Right lung (tissue), 2 donors: ENCODE measurements at regions not wholly inside any gene's neighbourhood (a gene's known extent, or its start where the extent isn't known, plus 50 kb on each side); places are given as distances from the start of the nearest gene placed in this dataset.

Source experiments
- DNase-seq, 2 donors: peaks; one replicate each; pipeline ENCODE4 v3.0.0-alpha.2; 2013

DNA sequence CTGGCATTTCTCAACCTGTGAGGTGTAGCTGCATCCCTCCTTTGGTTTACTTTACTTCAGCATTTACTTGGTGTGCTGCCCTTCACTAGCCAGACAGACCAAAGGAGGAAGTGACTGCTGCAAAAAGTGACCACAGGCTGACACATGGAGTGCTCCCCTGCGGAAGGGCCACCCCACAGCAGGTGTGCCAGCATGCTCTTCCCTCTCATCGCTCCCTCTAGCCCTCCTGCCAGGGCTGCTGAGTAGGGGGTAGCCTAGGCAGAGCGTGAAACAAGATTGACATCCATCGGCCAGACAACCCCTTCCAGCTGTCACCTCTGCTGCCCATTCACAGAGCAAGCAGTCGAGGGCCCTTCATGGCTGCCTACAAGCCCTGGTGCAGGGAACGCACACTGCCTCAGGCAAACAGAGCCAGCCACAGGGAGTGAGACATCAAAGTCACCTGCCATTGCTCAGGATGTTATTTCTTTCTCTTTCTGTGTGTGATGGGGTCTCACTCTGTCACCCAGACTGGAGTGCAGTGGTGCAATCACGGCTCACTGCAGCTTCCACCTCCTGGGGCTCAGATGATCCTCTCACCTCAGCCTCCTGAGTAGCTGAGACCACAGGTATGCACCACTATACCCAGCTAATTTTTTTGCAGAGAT is 102.0 kb upstream of the RPS6KA2 start:
- DNase-seq: no peak

DNA sequence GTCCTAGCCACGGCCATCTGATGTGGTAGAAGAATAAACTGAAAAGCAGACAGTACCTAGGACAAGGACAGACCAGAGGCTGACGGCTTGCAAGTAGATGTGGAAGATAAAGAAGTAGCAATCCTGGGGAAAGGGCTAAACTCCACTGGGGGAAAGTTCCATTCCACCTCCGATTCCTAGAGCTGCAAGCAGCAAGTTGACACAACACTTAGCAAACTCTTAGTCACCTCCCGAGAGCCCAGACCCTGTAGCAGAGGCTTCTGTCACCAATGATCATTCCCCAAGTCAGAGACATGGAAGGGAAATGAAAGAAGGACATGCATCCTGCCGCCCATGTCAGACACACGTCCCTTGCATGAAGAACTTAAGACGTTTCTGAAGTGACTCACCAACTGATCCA is 99.2 kb upstream of the RPS6KA2 start:
- DNase-seq: no peak

DNA sequence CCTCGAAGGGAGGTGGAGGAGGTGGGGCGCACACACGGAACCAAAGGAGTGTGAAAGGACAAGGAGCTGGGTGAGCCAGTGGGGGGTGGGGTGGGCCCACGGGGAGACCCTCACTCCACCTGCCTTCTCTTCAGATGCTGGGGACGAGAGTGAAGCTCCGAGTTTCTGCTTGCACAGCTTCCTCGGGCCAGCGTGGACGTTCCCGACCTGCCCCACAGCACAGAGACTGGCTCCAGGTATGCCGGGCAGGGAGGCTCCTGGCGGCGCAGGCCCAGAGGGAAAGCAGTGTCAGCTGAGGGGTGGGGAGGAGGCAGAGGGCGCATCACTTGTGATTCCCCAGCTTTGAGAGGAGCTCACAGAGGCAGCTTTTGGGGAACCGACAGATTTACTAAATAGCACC is 98.5 kb upstream of the RPS6KA2 start:
- no peak for DNase-seq

DNA sequence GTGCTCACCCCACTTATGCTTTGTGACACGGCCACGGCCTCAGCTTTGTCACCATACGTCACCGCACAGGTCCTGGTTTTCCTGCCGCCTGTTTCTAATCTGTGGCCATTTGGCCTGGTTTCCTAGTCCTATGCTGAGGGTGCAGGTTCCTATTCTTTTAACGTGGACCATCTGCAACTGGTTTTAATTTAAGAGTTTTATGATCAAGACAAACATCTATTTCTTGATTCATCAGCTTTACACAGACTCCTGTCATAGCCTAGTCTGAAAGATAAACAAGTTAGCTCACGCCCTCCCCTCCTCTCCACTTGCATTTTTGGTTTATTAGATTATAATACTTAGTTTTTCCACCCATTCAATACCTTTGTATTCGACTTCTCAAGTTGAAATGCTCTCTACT is 97.5 kb upstream of the RPS6KA2 start:
- no peak for DNase-seq

DNA sequence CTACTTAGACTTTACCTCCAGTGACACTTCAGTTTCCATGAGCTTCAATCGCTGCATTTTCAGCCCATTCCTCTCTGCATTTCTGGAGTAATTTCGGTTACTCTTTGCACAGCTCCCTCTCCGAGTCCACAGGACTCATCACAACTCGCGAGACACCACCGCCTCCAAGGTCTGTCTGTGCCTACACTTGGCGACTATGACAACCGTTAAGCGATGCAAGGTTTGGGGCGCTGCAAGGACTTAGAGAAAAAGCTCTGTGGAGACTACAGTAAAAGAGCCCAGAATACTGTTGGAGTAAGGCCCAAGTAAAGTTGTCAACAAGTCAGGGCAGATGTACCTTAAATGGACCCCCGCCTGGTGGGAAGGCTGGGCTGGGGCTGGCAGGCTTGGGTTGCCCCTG is 95.7 kb upstream of the RPS6KA2 start:
- no peak for DNase-seq

DNA sequence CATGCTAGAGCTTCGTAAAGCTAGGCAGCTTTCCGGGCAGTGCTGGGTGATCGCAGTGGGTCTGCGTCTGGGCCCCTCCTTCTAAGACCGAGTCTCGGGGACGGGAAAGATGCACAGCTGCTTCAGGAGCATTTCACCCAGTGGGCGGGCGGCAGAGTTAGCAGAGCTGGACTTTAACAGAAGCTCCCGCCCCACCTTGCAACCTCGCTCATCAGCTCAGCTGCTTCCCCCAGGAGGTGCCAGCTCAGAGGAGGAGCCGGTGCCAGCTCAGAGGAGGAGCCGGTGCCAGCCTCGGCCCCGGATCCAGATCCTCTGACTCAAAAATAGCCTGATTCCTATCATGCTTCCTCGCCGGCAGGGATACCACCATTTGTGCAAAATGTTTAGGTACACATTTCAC is 94.5 kb upstream of the RPS6KA2 start:
- DNase-seq: no peak

DNA sequence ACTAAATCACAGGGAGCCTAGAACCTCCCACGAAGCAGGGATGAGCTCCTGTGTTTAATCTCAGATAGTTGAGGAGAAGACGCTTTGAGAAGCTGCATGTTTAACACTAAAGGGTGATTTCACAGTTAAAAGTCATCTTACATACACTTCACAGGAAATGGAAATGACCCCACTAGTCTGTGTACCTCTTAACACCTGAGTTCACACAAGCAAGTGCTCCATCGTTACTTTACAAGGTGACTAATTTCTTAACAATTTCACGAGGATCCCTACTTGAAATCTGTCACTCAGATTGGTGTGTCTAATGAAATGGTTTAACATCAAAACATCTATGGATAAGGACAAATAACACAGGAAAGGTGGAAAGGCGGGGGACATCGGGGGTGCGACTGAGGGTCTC is 93.8 kb upstream of the RPS6KA2 start:
- no peak for DNase-seq

DNA sequence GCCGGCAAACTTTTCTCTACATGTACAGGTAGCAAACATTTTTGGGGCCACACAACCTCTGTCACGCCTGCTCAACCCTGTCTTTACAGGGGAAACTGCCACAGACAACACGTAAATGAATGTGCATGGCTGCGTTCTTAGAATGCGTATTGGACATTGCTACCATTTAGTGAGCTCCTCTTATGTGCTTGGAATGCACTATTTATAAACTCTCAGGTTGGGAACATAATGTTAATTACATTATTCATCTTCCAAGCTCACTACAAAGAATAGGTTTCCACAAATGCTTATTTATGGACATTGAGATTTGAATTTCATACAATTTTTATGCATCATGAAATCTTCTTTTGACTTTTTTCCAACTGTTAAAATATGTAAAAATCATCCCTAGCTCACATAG is 92.0 kb upstream of the RPS6KA2 start:
- no peak for DNase-seq

DNA sequence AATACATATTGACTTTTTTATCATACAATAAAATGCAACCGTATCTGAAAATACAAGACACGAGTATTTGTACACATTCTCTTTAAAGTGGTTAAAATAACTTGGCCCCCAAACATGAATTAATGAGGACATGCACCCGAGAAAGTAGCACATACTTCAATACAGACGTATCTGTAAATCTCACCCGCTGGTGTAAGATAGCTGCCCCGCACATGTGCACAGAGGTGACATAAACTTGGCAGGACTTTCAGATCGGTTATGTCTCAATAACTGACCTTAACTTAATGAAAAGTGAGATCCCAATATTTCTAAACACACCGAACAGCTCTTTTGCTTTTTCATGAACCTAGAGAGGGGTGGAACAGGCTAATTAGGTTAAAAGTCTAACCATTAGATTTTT is 91.5 kb upstream of the RPS6KA2 start:
- no peak for DNase-seq

DNA sequence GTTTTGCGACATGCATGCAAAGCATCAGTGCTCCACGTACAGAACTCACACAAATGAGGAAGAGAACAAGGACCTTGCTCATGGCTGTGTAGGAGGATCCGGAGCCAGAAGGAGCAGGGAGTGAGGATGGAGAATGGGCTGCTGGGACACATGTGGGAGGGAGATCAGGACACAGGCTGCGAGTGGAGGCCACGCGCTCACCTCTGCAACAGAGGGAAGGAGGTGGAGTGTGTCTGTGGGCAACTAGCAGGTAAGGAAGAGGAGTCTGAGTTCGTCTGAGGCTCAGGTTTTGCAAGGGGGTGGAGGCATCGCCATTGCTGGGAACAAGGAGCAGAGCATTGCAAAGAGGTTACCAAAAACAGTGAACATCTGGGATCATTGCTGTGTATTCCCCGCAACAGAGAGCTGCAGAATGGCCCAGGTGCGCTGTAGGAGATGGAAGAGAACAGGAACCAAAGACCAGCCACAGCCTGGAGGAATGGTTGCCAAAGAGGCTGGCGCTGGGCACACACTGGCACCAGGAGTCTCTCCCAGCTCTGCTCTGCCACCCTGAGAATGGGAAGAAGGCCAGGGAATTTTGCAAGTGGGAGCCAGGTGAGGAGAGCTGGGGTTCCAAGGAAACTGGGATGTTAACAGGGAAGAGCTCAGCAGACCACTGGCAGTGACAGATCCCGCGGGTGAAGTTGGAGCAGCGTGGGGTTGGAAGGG is 90.0 kb upstream of the RPS6KA2 start:
- no peak for DNase-seq

DNA sequence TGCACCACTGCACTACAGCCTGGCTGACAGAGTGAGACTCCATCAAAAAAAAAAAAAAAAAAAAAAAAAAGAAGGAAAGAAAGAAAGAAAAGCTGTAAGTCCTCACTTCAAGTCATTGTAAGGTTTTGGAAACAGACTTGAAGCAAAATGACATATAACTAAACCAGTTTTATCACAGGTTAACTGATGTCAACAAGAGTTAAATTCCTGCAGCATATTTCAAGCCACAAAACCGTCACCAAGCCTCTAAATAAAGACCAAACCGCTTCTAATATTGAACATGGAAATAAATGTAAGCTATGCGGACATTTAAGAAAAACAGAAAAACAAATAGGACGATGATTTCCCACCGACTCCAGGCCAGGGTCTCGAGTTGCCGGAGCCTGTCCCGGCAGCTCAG is 88.9 kb upstream of the RPS6KA2 start:
- no peak for DNase-seq

DNA sequence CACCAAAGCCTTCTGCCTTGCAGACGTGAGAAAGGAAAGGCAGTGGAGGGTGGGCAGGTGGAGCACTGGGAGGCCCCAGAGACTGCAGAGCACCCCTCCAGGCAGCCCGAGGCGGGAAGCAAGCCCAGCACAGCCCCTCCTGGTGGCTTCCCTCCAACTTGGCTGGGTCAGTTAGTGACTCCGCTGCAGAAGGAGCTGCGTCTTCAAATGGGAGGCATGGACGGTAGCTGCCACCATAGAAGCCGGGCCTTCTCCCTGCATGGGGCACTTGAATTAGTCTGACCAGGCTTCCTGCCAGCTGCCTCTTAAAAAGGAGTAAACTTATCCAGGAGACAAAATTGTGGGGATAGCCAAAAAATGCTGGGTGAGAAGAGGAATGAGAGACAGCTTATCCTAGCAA is 88.0 kb upstream of the RPS6KA2 start:
- no peak for DNase-seq

DNA sequence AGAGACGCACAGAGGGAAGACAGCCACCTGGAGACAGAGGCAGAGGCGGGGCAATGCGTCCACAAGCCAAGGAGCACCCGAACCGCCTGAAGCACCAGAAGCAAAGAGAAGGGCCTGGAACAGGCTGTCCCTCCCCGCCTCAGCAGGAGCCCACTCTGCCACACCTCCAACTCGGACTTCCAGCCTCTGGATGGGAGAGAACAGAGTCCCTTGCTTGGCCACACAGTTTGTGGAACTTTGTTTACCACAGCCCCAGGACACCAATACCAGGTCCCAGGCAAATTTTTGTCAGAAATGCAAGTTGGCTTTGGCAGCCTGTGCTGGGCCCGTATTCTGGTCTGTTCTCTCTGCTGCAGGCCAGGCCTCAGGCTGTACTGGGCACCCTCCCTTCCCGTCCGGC is 87.5 kb upstream of the RPS6KA2 start:
- no peak for DNase-seq

DNA sequence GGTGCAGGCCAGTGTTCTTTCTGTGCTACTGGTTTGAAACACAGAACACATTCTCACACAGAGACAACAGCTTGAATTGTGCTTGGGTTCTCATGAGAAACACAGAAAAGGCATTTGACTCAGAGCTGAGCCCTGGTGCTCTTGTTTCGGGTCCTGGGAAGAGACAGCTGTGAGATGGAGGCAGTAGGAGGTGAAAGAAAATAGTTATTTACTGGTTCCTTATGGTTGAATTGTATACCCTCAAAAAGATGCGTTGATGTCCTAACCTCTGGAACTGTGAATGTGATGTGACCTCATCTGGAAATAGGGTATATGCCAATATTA is 87.1 kb upstream of the RPS6KA2 start:
- DNase-seq: no peak

DNA sequence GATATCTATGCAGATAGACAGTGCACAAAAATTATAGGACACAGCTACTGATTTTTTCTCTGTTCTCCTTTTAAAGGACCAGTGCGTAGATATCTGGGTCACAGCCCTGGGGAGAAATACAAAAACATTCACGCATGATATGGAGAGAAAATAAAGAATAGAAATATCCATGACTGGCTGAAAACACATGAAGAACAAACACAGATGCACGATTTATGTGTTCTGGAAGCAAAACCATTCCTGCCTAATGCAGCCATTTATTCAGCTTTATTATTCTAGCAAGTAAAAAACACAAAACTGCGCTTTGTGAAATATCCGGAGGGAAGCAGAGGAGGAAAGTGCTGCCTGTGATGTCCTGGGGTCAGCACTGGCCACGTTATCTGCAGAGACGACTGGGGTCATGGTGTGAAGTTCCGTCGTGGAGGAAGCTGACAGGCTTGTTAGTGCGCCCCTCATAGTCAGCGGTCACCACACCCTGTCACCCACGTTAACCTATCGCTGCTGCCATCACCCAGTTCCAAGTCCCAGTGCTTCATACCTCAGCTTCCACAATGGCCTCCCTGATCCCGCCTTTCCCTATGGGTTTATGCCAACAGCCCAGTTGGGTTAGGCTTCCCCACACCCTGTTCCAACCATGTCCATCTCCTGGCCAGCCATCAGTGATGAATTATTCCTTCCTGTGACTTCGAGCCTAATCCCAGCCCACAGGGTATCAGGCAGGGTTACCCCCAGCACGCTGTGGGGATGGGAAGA is 86.6 kb upstream of the RPS6KA2 start:
- DNase-seq: no peak

DNA sequence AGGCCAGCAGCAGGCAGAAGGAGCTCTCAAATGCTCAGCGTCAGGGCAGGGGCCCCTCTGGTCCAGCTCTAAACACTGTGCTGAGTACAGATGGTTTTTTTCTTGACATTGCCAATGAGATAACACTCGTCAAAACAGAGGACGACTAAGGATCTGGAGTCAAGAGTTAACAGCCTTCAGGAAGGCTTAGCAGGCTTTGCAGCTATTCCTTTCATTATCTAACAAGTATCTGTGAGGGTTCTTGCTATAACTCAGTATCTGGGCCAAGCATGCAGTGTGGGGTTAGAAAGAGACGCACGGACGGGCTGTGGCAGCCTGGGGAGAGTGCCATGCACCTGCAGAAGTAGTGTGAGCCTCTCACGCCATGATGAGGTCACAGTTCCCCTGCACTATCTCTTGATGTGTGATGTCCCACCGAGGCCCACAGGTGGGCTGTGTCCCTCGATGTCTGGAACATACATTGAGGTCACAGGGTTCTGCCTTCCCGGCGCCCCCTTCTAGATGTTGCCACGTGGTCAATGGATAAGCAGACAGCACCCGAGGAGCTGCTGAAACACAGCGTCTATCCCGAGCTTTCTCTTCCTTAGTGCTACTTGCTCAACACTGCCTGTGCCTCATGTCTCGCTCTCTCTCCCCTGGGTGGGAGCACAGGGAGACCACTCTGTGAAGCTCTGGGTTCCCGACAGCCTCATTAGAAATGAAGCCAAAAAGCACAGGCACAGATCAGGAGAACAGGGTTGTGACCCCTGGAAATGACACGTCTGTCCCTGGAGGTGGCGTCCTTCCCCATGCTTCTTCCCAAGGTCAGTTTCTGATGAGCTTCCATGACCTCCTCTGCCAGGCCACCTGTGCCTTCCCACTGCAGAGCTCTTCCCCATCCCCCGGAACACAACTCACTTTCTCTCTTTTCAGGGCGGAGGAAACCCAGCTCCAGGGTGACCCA is 85.5 kb upstream of the RPS6KA2 start:
- DNase-seq: no peak

DNA sequence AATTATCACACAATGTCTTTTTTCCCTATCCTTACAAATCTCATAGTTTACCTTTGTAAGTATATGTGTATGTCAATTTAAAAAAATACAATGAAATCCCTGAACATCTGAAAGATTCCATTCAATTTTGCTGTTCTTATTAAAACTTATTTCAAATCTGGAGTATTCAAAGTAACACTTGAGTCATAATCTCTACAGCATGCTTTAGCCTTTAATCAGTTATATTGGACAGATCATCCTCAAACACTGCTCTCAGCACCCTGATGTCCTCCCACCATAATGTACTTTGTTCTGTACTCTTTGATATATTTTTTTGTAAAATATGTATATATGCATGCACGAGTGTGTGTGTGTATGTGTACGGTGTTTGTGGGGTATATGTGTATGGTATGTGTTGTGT is 83.0 kb upstream of the RPS6KA2 start:
- DNase-seq: no peak

DNA sequence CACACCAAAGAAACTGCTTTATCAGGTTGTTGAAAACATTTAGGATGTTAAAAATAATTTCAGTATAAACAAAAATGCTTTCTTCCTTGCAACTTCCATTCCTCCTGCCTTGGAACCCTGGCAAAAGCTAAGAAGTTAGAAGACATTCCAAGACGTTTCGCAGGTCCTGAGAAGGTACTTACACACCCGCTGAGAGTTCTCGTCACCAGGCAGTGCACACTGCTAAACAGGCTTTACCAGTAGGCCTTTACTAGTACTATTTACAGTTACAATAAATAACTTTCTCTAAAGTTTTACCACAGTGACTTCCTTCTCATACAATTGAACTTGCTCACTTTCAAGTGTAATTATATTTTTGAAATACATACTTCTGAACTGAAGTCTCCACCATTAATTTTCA is 81.4 kb upstream of the RPS6KA2 start:
- peak; percentile 23 to 31 for DNase-seq

DNA sequence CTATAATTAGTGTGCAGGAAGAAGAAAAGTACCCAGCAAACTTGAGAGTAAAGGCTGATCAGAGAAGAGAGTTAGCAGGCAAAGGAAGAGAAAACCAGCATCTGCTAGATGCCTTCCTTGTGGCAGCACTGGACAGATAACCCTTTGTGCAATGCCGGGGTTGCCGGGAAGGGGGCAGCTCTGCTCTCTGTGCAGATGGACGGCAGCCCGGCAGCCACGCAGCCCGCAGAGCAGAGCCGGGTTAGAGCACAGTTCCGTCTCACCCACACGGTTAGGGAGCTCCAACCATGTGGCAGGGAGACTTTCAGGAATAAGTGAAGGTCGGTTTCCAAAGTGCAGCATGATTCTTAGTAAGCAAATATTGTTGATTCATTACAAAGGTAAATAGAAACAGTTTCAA is 80.0 kb upstream of the RPS6KA2 start:
- DNase-seq: no peak

DNA sequence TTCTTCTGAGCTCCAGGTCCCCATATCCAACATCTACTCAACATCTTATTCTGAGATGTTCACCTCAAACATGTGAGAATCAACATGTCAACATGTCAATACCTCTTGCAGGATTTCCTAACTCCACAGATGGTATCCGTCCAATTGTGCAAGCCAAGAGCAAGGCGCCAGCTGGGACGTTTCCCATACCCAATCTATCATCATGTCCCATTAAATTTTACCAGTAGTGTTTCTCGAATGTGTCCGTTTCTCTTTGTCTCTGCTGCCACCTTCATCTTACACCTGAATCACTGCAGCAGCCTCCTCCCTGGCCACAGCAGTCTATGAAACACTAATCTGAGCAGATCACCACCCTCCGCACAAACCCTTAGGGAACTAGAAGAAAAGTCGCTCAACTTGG is 78.0 kb upstream of the RPS6KA2 start:
- no peak for DNase-seq

DNA sequence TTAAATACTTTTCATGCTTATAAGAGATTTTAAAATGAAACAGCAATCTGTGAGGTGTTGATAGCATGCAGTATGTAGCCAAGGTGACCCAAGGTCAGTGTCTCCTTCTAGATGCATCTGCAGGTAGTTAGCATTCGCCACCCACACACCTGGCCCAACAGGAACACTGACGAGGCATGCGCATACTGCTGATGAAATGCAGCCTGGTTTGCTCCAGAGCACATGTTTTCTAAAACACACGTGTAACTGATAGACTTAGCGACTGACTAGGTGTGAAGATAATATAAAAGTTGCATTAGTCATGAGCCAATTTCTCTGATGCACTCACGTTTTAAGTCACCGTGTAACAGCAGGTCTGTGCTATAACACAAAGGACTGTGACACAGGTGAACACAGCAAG is 77.1 kb upstream of the RPS6KA2 start:
- no peak for DNase-seq

DNA sequence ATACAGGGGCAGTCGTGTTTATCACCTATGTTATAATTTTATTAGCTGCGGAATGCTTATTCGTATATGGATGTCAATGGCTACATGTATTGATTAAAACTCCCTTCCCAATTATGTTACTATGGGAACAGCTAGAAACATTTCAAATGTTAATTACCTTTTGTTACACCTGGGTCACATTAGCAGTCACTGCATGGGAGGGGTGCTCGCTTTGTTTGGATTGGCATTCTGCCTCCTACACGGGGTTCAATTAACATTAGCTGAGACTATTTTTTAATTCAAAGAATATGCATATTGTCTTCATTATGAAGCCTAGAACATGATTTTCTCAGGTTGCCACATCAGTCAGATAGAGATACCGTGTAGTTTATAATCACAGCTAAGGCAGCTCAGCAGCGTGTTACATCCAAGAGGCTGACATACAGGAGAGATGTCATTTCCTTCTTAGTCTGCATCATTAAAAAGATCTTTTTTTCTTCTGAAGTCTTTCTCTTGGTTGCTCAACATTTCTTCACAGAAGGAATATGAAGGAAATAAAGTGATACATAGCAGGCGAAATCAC is 76.2 kb upstream of the RPS6KA2 start:
- DNase-seq: no peak
